ENCODE measurements at regions not wholly inside any gene's neighbourhood (a gene's known extent, or its start where the extent isn't known, plus 50 kb on each side); places are given as distances from the start of the nearest gene placed in this dataset.

- Histone ChIP-seq H3K9me2 (no peaks in the 10 kb centered on the region), H3K4me1 (ENCODE audit: control insufficient read depth in 1 of 2, insufficient read depth in 2 of 2, low read depth in 1 of 2, low read length in 1 of 2) (no peaks in the 10 kb centered on the region), H3K27ac (ENCODE audit: low read depth in 2 of 2, low read length in 1 of 2) (no peak overlapping the region), H4K20me1 (ENCODE audit: insufficient read depth) (no peaks in the 10 kb centered on the region), H3K4me3 (ENCODE audit: low read depth in 2 of 2, low read length in 1 of 2) (no peak overlapping the region), H3F3A (replicated peaks; ENCODE audit: insufficient read depth) (no peaks in the 10 kb centered on the region), H3K79me2 (ENCODE audit: insufficient read depth) (no peaks in the 10 kb centered on the region), H2AFZ (ENCODE audit: low read depth) (no peak overlapping the region), H3K27me3 (ENCODE audit: insufficient read depth) (no peaks in the 10 kb centered on the region; the same call in 1 of the 2 replicates), H3K9ac (no peak overlapping the region), H3K9me3 (no peaks in the 10 kb centered on the region), H3K4me2 (no peak overlapping the region), H3K36me3 (replicated peaks in 1 of 2; ENCODE audit: control insufficient read depth in 1 of 2, insufficient read depth in 2 of 2, low read length in 1 of 2) (no peaks in the 10 kb centered on the region)
- DNase-seq: no peak
- ChIA-PET POLR2A (no interaction called here), CTCF (interaction anchor here (0.9 to 1.3 kb wide), 2 partner anchors 13 to 18 kb away, joined by 3 to 7 read pairs; no protein-coding TSS in a partner anchor)
- TF ChIP-seq NFIC (IDR thresholded peaks at IDR 0.05; ENCODE audit: borderline replicate concordance): no peak
- WGBS (ENCODE audit: low lambda C conversion rate): 67% methylated on average over 1 of the region's 1 CpG
Observed at GRCh38 chr13:97843189-97843588, 110.3 kb upstream of the IPO5 start.

GRCh38 chr13:97844151-97844550 lies 109.3 kb upstream of the IPO5 start:
- 50% methylated on average over 5 of the region's 5 CpGs for WGBS (ENCODE audit: low lambda C conversion rate)
- no peaks in the 10 kb centered on the region; the same call in 1 of the 2 replicates for H3K27me3 ChIP-seq (ENCODE audit: insufficient read depth)
- H3K9me3 ChIP-seq: no peaks in the 10 kb centered on the region
- DNase-seq: no peak
- POLR2A ChIA-PET: no interaction called here
- H3K27ac ChIP-seq (ENCODE audit: low read depth in 2 of 2, low read length in 1 of 2): no peak overlapping the region
- H3K4me3 ChIP-seq (ENCODE audit: low read depth in 2 of 2, low read length in 1 of 2): no peak overlapping the region
- no peak for TF ChIP-seq IRF3 (IDR thresholded peaks at IDR 0.05; ENCODE audit: low read depth, low read length)
- TF ChIP-seq YY1 (IDR thresholded peaks at IDR 0.05; ENCODE audit: low read depth): no peak
- TF ChIP-seq PBX3 (IDR thresholded peaks at IDR 0.05): no peak
- no peak for TF ChIP-seq ELF1 (IDR thresholded peaks at IDR 0.05)
- TF ChIP-seq POLR2AphosphoS5 (IDR thresholded peaks at IDR 0.05; ENCODE audit: low read depth, low read length): no peak
- no peak for TF ChIP-seq CTCF (IDR thresholded peaks at IDR 0.05)
- TF ChIP-seq GABPA (IDR thresholded peaks at IDR 0.05; ENCODE audit: low read depth): no peak
- no peak for TF ChIP-seq FOSL2 (IDR thresholded peaks at IDR 0.05; ENCODE audit: borderline replicate concordance, low read depth)
- no peak for TF ChIP-seq TAF1 (IDR thresholded peaks at IDR 0.05; ENCODE audit: borderline replicate concordance, low read depth, low read length)
- no peak for TF ChIP-seq USF2 (IDR thresholded peaks at IDR 0.05; ENCODE audit: borderline replicate concordance, low read depth, low read length)
- no peak for TF ChIP-seq CHD2 (IDR thresholded peaks at IDR 0.05; ENCODE audit: low read length, partially characterized antibody)
- no peak for TF ChIP-seq FOXM1 (IDR thresholded peaks at IDR 0.05; ENCODE audit: low read depth)
- no peak for TF ChIP-seq NRF1 (IDR thresholded peaks at IDR 0.05; ENCODE audit: low read depth, low read length)
- TF ChIP-seq EP300 (IDR thresholded peaks at IDR 0.05; ENCODE audit: borderline replicate concordance in 1 of 2, low read depth in 1 of 2, low read length in 1 of 2): no peak
- TF ChIP-seq RXRA (IDR thresholded peaks at IDR 0.05; ENCODE audit: borderline replicate concordance, low read depth): no peak
- TF ChIP-seq JUND (IDR thresholded peaks at IDR 0.05): no peak
- no peak for TF ChIP-seq GATA2 (CRISPR knock-in tag; IDR thresholded peaks at IDR 0.05)
- TF ChIP-seq MXI1 (IDR thresholded peaks at IDR 0.05; ENCODE audit: low read depth, low read length): no peak
- TF ChIP-seq ZBTB33 (IDR thresholded peaks at IDR 0.05; ENCODE audit: borderline replicate concordance, low read depth): no peak
- H3K4me2 ChIP-seq: no peak overlapping the region
- H3K9me2 ChIP-seq: no peaks in the 10 kb centered on the region
- H3K36me3 ChIP-seq (replicated peaks in 1 of 2; ENCODE audit: control insufficient read depth in 1 of 2, insufficient read depth in 2 of 2, low read length in 1 of 2): no peaks in the 10 kb centered on the region
- H3K4me1 ChIP-seq (ENCODE audit: control insufficient read depth in 1 of 2, insufficient read depth in 2 of 2, low read depth in 1 of 2, low read length in 1 of 2): no peaks in the 10 kb centered on the region
- no peaks in the 10 kb centered on the region for H3K79me2 ChIP-seq (ENCODE audit: insufficient read depth)
- no peaks in the 10 kb centered on the region for H4K20me1 ChIP-seq (ENCODE audit: insufficient read depth)
- no peak overlapping the region for H2AFZ ChIP-seq (ENCODE audit: low read depth)
- H3F3A ChIP-seq (replicated peaks; ENCODE audit: insufficient read depth): no peaks in the 10 kb centered on the region
- CTCF ChIA-PET: no interaction called here
- no peak overlapping the region for H3K9ac ChIP-seq
